CD4-positive, alpha-beta T cell treated with Interleukin-4 for 1 hour (primary cell): ENCODE measurements at regions not wholly inside any gene's neighbourhood (a gene's known extent, or its start where the extent isn't known, plus 50 kb on each side); places are given as distances from the start of the nearest gene placed in this dataset.

Source experiments
- DNase-seq, 2 donors: peaks; one replicate each; pipeline ENCODE4 v3.0.0-alpha.2; 2020 to 2022

DNA sequence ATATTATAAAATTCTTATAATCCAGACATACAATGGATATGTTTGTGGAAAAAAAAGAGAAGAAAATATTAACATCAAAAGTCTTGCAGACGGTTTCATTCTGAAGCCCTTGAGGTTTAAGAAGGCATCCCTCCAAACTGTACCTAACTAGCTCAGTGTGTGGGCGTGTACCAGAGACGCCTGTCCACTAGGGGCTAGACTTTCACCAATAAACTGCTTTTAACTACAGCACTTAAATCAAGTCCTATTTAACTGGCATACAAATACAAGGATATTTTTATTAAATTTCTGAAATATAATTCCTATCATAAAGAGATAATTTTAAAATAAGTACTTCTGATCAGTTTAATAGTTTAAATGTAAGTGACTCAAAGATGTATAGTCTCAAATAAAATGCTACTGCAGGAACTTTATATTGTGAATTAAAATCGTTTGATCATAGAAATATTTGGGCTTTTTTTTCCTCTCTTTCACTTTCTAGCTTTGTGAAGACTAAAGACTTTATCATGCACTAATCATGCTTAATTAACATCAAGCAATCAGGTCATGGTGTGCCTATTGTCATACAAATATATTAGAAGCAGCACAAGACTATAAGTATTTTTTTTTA lies 437.7 kb downstream of the SATB2 start:
- DNase-seq: no peak

GRCh38 chr2:199018826-199019225 lies 438.9 kb downstream of the SATB2 start:
- DNase-seq: no peak

- DNase-seq: no peak
Observed at GRCh38 chr2:199015072-199015471, 442.7 kb downstream of the SATB2 start.

DNA sequence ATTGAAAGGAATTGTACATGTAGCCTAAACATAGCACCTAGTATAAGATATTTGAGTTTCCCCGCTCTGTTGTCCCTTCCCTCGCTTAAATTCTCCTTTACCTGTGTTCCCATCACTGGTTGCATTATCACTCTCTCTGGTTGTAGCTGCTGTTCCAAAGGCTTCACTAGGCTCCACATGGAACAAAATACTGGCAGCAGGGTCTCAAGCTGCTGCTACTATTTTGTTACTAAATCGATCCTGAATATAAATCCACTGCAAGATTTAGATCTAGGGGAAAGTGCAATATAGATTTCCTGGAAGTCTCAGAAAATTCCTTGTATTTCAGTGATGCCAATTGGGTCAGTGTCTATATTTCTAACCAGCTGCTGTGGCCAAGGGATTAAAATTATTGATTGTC lies 443.5 kb downstream of the SATB2 start:
- no peak for DNase-seq

GRCh38 chr2:199011908-199012307 lies 445.8 kb downstream of the SATB2 start:
- no peak for DNase-seq

- DNase-seq: no peak
Observed at GRCh38 chr2:198994678-198995077, 463.1 kb downstream of the SATB2 start.

GRCh38 chr2:198991431-198991830 lies 466.3 kb downstream of the SATB2 start:
- DNase-seq: no peak

DNA sequence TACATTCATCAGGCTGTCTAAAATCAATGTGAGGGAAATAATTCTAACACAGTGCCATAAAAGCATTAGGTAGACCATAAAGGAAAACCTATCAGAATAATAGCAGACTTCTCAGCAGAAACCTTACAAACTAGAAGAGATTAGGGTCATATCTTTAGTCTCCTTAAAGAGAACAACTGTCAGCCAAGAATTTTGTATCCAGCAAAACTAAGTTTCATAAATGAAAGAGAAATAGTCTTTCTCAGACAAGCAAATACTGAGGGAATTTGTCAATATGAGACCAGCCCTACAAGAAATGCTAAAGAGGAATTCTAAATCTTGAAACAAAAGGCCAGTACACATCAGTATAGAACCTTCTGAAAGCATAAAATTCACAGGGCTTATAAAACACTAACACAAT lies 482.0 kb downstream of the SATB2 start:
- no peak for DNase-seq

- no peak for DNase-seq
Observed at GRCh38 chr2:198973785-198974184, 484.0 kb downstream of the SATB2 start.

- DNase-seq: no peak
Observed at GRCh38 chr2:198973181-198973580, 484.6 kb downstream of the SATB2 start.

GRCh38 chr2:198968545-198968944 lies 489.2 kb downstream of the SATB2 start:
- no peak for DNase-seq

DNA sequence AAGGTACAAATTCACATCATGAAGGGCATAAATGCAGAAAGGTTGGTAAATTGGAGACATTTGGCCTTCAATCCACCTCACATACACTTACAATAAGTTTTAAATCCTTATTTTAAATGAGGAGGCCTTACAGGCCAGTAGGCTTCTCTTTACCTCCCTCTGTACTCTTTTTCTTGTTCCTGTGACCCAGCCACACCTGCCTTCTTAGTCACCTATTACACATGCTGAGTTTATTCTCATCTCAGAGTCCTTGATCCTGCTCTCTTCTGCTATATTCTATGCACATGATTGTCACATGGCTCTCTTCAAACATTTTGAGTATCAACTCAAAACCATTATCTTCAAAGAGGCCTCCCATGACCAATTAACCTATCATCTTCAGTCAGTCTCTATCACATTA lies 491.5 kb downstream of the SATB2 start:
- DNase-seq: no peak

DNA sequence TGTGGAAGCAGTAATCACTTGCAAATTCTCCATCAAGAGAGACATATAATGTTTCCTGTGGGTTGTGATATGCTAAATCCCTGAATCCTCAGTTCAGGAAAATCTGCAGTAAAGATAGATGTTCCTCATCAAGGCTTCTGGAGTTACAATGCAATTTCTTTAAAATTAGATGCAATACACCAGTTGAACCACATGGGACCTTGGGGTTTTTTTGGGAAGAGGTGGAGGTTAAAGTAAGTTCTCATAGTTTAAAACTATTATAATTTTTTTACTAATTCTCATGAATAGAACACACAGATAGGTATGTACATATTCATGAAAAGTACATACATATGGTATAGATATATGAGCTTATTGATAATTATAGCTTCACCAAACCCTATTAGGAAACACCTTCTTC lies 496.2 kb downstream of the SATB2 start:
- DNase-seq: no peak

DNA sequence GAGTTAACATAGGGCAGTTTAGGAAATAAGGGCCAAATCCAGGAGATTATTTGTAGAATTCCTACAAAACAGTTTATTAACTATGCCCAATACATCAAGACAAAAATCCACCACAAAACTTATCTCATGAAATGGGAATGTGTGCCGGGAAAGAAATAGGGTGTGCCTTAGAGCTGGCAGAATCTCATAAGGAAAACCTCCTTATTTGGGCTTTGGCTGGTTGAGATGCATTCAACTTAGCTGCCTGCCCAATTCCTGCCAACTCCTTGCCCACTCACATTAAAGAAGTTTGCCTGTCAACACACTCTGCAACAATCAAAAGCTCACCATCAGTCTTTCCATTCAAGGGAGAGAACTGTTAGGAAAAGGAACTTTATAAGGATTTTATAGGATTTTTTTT lies 500.6 kb downstream of the SATB2 start:
- DNase-seq: no peak

DNA sequence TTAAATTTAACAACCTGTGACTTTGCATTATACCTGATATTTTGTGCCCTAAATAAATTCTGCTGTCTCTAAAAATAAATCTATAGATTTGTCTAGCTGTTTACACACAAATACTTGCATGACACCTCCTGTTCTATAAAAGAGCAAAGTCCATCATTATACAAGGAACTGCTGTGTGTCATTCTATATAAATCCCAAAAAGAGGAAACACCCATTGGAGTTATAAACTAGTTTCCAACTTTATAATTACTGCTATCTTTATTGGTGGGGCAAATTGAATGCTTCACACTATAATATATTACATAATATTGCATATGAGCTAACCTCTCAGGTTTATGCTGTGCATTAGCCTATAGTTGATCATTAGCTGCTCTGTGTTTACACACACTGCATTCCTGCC lies 504.4 kb downstream of the SATB2 start:
- no peak for DNase-seq

DNA sequence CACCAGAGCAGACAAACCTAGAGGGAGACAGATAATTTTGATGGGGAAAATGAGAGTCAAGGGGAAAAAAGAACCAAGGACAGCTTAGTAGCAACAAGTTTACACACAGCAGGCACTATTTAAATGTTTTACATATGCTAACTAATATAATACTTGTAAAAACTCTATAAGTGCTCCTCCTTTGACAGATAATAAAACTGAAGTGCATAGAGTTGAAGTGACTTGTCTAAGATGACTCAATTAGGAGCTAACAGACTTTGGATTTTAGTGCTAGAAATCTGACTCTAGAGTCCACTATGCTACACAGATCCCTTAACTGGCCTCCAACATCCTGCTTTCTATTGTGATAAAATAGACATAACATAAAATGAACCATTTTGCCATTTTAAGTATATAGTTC lies 506.9 kb downstream of the SATB2 start:
- DNase-seq: no peak

DNA sequence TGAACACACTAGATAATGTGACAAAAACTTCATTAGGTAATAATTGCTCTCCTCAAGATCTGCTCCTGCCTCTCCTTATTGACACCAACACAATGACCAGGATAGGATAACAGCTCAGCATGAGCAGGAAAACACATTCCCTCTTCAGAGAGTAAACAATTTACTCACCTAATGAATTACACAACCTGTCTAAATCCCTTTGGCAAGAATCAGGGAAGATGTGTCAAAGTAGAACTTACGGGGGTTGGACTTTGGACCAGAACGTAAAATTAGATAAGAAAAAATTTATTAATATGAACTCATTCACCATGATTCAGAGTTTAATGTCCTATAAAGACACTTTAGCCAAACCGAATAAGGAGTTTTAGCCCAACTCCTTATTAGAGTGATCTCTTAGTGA lies 512.2 kb downstream of the SATB2 start:
- DNase-seq: no peak

DNA sequence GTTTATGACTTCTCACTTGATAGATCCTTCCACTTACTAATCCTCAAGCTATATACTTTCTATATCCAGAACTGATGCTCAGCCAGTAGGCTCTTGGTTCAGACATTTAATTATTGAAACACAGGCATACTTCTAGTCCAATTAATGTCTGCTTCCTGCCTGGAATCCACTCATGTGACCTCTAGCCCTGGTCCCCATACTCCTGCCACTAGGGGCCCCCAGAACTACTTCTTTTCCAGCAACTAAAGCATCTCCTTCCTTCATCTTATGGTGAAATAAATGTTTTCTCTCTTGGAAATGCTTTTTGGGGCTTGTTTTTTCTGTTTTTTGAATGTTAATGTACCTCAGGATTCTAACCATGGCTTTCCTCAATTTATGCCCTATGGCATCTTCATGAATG lies 527.6 kb downstream of the SATB2 start:
- DNase-seq: no peak

- DNase-seq: no peak
Observed at GRCh38 chr2:198928026-198928425, 529.7 kb downstream of the SATB2 start.

DNA sequence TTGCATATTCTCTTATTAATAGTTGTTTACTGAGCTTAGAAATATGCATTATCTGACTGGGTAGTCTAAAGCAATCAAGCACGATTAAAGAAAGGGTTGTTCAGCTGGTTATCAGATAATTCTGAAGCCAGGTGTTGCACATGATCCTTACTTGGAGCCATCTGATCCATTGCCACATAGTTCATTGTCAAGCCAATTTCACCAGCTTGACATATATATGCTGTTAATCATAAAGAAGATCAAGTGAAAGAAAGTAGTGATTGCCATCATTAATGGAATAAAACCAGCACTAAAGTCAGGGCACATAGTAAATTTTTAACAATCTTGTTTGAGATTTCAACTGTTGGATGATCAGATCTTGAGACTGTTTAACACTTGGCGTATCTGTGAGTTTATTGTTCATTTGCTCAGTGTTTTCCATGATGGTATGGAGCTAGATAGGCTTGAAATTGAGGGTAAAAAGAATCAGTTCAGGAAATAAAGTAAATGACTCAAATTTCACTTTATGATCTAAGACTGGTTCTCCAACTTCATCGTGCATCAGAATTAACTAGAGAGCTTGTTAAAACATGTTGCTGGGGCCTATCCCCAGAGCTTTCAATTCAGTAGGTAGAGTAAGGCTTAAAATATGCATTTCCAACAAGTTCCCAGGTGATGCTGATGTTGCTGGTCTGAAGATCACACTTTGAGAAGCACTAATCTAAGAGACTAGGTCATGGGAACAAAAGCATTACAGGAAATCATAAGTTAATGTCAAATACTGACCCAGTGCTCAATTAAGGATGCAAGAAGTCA lies 539.6 kb downstream of the SATB2 start:
- no peak for DNase-seq

DNA sequence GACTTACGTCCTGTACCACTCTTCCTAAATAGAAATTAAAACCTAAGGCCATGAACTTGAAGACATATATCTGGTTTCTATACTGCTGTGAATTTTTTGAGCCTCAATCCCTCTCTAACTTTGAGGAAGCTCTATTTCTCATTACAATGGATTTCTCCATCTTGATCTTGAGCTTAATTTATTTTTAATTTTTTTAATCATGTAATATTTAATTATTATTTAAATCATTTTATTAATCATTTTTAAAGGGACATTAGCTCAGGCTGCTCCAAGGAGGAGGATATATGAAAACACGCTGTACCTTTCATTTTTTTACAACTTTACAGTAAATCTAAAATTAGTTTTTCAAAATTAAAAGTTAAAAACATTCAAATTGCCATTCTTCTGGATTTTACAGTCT lies 540.5 kb downstream of the SATB2 start:
- DNase-seq: no peak

- DNase-seq: no peak
Observed at GRCh38 chr2:198916548-198917080, 541.1 kb downstream of the SATB2 start.

DNA sequence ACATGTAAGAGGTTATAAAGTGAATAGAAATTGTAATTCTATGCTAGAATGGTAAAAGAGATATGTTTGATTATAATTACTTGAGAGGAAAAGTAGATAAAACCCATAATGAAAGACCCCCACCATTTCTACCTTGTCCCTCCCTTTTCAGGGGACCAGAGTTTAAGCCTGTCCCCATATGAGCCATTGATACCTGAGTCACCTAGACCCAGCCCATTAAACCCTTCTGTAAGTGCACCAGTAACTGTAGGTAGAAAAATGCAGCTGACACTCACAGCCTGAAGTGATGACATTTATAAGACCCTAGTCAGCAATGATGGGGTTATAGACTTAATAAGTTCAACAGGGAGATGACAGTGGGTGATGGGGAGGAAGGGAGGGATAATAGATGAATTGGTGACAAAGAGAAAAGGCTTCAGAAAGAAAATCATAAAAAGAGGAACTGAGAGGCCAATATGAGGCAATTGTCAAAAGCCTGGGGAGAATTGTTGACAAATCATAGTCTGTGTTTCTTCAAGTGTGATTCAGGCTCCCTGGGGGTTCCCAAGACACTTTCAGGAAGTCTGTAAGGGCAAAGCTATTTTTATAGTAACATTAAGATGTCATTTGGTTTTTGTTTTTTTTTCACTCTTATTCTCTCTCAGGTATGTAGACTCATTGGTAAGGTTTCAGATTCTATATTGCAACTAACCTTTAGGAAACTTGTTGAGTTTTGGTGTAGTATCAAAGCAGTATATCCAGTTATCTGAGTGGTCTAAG lies 544.2 kb downstream of the SATB2 start:
- DNase-seq: no peak
